ENCODE measurements at regions not wholly inside any gene's neighbourhood (a gene's known extent, or its start where the extent isn't known, plus 50 kb on each side); places are given as distances from the start of the nearest gene placed in this dataset.

DNA sequence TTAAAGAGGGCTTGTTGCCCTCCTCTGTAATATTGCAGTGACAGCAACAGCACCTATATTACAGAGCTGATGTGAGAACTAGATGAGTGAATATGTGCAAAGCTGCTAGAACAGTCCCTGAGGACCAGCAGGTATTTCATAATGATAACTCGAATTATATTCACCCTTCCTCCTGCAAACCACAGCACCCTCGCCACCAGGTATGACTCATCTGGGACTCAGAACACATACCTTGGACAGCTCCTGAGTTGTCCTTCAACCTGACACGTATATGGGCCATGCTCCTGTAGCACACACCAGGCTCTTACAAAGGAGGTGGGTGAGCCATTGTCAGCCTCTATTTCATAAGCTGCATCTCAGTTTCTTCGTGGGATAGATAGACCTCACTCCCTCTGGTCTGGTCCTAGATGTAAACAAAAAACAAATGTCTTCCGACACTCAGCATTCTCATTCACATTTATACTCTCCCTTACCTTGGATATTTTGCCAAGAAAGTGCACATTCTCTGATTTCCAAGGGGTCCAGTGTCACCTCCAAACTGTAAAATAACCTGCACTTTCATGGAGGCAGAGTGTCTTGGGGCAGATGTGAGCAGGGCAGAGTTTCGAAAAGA, 124.5 kb downstream of the TLE3 start (continued):
- TF ChIP-seq, protein P1, sequence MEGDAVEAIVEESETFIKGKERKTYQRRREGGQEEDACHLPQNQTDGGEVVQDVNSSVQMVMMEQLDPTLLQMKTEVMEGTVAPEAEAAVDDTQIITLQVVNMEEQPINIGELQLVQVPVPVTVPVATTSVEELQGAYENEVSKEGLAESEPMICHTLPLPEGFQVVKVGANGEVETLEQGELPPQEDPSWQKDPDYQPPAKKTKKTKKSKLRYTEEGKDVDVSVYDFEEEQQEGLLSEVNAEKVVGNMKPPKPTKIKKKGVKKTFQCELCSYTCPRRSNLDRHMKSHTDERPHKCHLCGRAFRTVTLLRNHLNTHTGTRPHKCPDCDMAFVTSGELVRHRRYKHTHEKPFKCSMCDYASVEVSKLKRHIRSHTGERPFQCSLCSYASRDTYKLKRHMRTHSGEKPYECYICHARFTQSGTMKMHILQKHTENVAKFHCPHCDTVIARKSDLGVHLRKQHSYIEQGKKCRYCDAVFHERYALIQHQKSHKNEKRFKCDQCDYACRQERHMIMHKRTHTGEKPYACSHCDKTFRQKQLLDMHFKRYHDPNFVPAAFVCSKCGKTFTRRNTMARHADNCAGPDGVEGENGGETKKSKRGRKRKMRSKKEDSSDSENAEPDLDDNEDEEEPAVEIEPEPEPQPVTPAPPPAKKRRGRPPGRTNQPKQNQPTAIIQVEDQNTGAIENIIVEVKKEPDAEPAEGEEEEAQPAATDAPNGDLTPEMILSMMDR (IDR thresholded peaks at IDR 0.05; ENCODE audit: low read depth, low read length, missing input control) = no peak
- no peak for TF ChIP-seq TAF1 (conservative IDR thresholded peaks at IDR 0.05)
- no peak for TF ChIP-seq RAD21 (IDR thresholded peaks at IDR 0.05)
- TF ChIP-seq EGR1 (IDR thresholded peaks at IDR 0.05; ENCODE audit: low read depth in 2 of 2) = no peak
- TF ChIP-seq JUND (IDR thresholded peaks at IDR 0.05) = peak in 1 of 2 donors; percentile 47
- no peak for TF ChIP-seq SP1 (IDR thresholded peaks at IDR 0.05)

DNA sequence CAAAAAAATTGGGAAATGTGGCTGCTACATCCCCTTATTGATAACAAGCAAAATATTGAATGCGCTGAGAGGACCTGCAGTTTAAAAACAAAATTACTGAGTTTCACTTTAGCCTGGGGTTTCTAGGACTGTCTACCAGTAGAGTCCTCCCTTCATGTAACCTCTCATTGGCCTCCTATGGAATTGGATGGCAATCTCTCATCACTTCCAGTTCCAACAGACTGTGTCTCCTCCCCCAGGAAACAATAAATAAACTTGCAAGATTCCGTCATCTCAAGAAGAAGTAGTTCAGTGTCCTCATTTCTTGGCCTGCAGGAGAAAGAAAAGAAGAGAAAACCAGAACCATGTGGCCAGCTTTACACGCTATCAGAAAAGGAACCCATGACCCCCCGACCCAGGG, 123.8 kb downstream of the TLE3 start:
- Histone ChIP-seq H3K36me3 (ENCODE audit: control insufficient read depth in 4 of 4, insufficient read depth in 3 of 4, low read depth in 1 of 4, low read length in 3 of 4) (no peaks in the 10 kb centered on the region), H3K4me3 (ENCODE audit: low read depth in 1 of 3, low read length in 3 of 3) (no peak overlapping the region), H3K27me3 (ENCODE audit: control insufficient read depth in 4 of 4, insufficient read depth in 4 of 4, low read length in 3 of 4) (peaks cover 0 to 7% (median 2%) of the 10 kb centered on the region in 4 donors), H3K9ac (ENCODE audit: low read depth in 1 of 2, low read length in 2 of 2) (no peak overlapping the region), H3K27ac (ENCODE audit: low read depth in 1 of 2, low read length in 2 of 2) (no peak overlapping the region), H3K9me3 (ENCODE audit: control insufficient read depth in 4 of 4, low read length in 3 of 4) (no peaks in the 10 kb centered on the region), H3K4me1 (ENCODE audit: control insufficient read depth in 4 of 4, insufficient read depth in 4 of 4, low read length in 3 of 4) (no peaks in the 10 kb centered on the region)
- 58% methylated on average over 4 of the region's 4 CpGs for WGBS
- no peak for DNase-seq (ENCODE audit: low spot score)
- TF ChIP-seq GABPA (IDR thresholded peaks at IDR 0.05 in 1 of 2, conservative IDR thresholded peaks at IDR 0.05 in 1 of 2) (no peak), EGR1 (IDR thresholded peaks at IDR 0.05; ENCODE audit: low read depth in 2 of 2) (no peak), TAF1 (conservative IDR thresholded peaks at IDR 0.05) (no peak), JUND (IDR thresholded peaks at IDR 0.05) (no peak), RAD21 (IDR thresholded peaks at IDR 0.05) (no peak), HNF4A (conservative IDR thresholded peaks at IDR 0.05) (no peak), RXRA (IDR thresholded peaks at IDR 0.05) (no peak), SP1 (IDR thresholded peaks at IDR 0.05) (no peak), FOXA1 (IDR thresholded peaks at IDR 0.05) (no peak), YY1 (IDR thresholded peaks at IDR 0.05) (no peak), HNF4G (IDR thresholded peaks at IDR 0.05) (no peak), NR2F2 (IDR thresholded peaks at IDR 0.05) (no peak), FOXA2 (IDR thresholded peaks at IDR 0.05) (no peak)
- TF ChIP-seq, protein P2, sequence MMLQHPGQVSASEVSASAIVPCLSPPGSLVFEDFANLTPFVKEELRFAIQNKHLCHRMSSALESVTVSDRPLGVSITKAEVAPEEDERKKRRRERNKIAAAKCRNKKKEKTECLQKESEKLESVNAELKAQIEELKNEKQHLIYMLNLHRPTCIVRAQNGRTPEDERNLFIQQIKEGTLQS (IDR thresholded peaks at IDR 0.05) = no peak
- TF ChIP-seq, protein P3, sequence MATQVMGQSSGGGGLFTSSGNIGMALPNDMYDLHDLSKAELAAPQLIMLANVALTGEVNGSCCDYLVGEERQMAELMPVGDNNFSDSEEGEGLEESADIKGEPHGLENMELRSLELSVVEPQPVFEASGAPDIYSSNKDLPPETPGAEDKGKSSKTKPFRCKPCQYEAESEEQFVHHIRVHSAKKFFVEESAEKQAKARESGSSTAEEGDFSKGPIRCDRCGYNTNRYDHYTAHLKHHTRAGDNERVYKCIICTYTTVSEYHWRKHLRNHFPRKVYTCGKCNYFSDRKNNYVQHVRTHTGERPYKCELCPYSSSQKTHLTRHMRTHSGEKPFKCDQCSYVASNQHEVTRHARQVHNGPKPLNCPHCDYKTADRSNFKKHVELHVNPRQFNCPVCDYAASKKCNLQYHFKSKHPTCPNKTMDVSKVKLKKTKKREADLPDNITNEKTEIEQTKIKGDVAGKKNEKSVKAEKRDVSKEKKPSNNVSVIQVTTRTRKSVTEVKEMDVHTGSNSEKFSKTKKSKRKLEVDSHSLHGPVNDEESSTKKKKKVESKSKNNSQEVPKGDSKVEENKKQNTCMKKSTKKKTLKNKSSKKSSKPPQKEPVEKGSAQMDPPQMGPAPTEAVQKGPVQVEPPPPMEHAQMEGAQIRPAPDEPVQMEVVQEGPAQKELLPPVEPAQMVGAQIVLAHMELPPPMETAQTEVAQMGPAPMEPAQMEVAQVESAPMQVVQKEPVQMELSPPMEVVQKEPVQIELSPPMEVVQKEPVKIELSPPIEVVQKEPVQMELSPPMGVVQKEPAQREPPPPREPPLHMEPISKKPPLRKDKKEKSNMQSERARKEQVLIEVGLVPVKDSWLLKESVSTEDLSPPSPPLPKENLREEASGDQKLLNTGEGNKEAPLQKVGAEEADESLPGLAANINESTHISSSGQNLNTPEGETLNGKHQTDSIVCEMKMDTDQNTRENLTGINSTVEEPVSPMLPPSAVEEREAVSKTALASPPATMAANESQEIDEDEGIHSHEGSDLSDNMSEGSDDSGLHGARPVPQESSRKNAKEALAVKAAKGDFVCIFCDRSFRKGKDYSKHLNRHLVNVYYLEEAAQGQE (IDR thresholded peaks at IDR 0.05) = no peak
- TF ChIP-seq, protein P4, sequence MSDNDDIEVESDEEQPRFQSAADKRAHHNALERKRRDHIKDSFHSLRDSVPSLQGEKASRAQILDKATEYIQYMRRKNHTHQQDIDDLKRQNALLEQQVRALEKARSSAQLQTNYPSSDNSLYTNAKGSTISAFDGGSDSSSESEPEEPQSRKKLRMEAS (IDR thresholded peaks at IDR 0.05) = no peak
- TF ChIP-seq, protein P5, sequence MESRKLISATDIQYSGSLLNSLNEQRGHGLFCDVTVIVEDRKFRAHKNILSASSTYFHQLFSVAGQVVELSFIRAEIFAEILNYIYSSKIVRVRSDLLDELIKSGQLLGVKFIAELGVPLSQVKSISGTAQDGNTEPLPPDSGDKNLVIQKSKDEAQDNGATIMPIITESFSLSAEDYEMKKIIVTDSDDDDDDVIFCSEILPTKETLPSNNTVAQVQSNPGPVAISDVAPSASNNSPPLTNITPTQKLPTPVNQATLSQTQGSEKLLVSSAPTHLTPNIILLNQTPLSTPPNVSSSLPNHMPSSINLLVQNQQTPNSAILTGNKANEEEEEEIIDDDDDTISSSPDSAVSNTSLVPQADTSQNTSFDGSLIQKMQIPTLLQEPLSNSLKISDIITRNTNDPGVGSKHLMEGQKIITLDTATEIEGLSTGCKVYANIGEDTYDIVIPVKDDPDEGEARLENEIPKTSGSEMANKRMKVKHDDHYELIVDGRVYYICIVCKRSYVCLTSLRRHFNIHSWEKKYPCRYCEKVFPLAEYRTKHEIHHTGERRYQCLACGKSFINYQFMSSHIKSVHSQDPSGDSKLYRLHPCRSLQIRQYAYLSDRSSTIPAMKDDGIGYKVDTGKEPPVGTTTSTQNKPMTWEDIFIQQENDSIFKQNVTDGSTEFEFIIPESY (IDR thresholded peaks at IDR 0.05) = no peak
- TF ChIP-seq, protein P1 (IDR thresholded peaks at IDR 0.05; ENCODE audit: low read depth, low read length, missing input control) = no peak

All from liver (tissue), 8 donors.